SIG-M5 treated with dmso at 0.1 percent for 504 hours (cell line): ENCODE measurements at regions not wholly inside any gene's neighbourhood (a gene's known extent, or its start where the extent isn't known, plus 50 kb on each side); places are given as distances from the start of the nearest gene placed in this dataset.

Experiments
- DNase-seq: peaks from one replicate; lab custom pipeline; 2025; ENCODE audit not compliant: unreplicated experiment; lab: John Stamatoyannopoulos, UW

- peak; percentile 15 for DNase-seq
These were observed 1075.3 kb downstream of the TBC1D22A start for GRCh38 chr22:47837703-47838102.

GRCh38 chr22:47836957-47837356 is 1074.5 kb downstream of the TBC1D22A start:
- DNase-seq = no peak

- no peak for DNase-seq
These were observed 1073.3 kb downstream of the TBC1D22A start for GRCh38 chr22:47835726-47836125.

GRCh38 chr22:47826016-47826415 is 1063.6 kb downstream of the TBC1D22A start:
- DNase-seq = no peak

- no peak for DNase-seq
These were observed 1060.0 kb downstream of the TBC1D22A start for GRCh38 chr22:47822422-47822821.

DNA sequence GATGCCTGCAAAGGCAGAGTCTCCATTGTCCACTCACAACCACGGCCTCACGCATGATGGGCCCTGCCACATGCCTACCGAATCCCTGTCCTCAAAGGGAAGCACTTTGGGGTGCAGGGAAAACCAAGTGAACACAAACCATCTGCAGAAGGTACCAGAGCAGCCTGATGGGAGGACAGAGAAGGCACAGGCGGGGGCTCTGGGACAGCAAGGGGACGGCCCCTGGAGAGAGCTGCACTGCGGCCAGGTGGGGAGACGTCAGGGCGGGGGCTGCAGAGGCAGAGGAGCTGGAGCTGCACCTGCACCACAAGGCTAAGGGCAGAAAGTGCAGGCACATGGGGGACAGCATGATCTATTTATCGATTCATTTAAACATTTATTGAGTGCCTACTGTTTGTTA is 1056.0 kb downstream of the TBC1D22A start:
- DNase-seq = no peak

- DNase-seq = no peak
These were observed 1054.9 kb downstream of the TBC1D22A start for GRCh38 chr22:47817380-47817779.

GRCh38 chr22:47816863-47817210 is 1054.4 kb downstream of the TBC1D22A start:
- no peak for DNase-seq

GRCh38 chr22:47816121-47816862 is 1053.8 kb downstream of the TBC1D22A start:
- DNase-seq = no peak

GRCh38 chr22:47814474-47814873 is 1052.0 kb downstream of the TBC1D22A start:
- no peak for DNase-seq

GRCh38 chr22:47813661-47814060 is 1051.2 kb downstream of the TBC1D22A start:
- no peak for DNase-seq

GRCh38 chr22:47811971-47812370 is 1049.5 kb downstream of the TBC1D22A start:
- DNase-seq = no peak

DNA sequence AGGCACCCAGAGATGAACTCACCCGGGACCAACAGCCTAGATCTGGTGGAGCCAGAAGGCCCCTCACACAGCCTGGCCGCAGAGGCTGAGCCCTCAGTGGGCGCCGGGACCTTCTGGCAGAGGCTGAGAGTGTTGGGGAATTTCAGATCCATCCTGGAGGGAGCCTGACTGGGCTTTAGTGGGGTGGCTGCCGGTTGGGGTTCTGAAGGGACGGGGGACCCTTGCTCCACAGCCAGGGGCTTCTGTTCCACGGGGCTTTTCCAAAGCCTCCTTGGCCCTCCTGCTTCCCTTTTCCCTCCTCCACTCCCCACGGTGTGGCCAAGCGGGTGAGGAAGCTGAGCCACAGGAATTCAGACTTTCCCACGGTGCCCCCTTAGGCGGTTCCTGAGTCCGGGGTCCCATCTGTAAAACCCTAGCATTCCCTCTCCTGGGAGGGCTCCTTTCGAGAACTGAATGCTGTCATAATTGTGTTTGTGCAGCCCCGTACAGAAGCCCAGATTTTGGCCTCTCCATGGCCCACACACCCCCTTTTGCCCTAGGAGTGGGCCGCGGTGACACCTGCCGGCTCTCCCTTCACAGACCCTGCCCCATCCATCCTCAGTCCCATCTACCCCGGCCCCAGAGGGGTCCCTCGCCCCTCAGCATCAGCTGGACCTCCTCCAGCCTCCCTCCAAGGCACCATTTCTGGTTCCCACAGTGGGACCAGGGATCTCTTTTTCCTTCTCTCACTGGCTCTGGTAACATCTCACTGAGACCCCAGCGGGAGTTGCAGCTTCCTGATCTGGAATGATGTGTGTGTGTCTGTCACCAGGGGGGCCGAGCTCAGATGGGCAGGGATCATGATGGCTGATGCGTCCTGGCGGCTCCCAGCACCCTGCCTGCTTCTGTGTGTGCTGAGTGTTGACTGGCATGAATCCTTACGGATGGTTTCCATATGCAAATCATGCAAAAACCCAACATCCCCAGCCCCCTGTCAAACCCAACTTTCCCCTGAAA is 1048.4 kb downstream of the TBC1D22A start:
- no peak for DNase-seq

DNA sequence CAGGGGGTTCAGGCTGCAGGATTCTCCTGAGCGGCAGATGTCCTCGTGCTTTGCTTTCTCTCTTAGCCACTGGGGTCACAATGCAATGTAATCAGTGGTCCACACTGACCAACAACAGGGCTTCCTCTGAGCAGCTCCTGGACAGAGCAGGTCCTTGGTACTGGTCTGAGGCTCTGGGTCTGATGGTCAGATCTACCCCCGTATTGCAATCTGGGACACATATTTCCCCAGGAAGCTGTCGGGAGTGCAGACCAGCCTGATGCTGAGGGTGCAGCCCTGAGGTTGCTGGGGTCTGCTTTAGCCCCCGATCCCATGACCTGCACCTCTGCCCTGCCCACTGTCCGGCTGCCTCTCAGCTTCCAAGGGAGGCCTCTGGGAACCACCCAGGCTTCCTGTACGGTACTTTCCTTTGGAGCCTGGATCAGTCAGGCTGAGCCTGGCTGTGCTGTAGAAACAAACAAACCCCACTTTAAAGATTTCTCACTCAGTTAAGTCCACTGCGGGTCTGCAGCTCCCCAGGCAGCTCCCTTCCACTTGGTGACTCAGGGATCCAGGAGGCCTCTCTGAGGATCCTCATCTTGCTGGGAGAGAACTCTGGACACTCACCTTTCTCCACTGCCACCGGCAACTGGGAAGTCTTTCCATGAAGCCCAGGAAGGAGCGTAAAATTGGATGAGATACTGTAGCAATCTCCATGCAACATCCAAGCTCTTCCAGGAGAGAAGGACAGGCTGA is 1046.6 kb downstream of the TBC1D22A start:
- no peak for DNase-seq

DNA sequence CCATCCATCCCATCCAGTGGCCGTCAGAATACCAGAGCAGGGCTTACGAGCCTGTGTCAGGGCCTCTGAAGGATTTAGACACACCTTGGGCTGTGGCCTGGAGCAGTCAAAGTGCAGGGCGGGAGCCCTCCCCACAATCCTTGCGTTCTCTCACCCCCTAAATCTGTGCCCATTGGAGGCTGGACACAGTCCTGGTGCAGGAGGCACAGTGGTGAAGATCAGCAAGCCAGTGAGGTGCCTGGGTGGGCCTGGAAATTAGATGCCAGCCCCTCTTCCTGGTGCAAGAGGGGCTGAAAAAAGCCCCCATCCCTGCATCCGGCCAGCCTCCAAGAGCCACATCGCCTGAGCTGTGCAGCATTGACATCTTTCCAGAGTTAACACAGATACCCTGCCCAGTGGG is 1045.8 kb downstream of the TBC1D22A start:
- no peak for DNase-seq

GRCh38 chr22:47807506-47807905 is 1045.1 kb downstream of the TBC1D22A start:
- DNase-seq = no peak

DNA sequence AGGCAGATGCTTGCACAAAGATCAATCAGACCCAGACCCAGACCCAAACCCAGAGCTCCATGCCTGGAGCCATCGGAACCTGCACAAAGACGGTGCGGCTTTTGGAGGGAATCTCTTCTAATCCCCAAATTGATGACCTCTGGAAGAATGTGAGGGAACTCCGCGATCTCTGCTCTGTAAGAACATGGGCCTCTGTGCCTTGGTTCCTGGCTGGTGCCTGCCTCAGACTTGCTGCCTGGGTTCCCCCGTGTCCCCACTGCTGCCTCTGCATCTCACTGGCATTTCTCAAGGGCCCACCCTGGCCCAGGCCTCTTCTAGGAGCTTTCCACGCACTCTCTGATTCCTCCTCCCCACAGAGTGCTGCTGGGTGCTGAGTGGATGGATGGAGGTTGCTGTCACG is 1044.4 kb downstream of the TBC1D22A start:
- no peak for DNase-seq

DNA sequence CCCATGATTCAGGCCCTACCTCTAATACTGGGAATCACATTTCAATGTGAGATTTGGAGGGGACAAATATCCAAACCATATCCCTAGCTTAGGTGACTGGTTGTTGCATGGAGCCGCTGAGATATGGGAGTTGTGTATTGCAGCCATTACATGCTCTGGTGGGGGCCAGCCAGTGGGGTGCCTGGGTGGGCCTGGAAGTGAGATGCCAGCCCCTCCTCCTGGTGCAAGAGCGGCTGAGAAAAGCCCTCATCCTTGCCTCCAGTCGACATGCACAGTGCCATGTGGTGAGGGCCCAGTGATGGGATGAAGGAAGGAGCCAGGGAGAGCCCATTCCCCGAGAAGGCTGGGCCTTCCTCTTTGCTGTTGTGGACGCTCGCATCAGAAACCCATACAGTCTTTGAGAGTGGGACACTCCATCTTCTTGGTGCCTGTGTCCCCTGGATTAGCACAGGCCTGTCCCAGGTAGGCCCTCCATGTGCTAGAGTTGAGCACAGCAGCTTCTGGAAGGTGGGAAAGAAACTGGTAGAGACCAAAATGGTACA is 1043.0 kb downstream of the TBC1D22A start:
- DNase-seq = no peak

GRCh38 chr22:47804281-47804680 is 1041.8 kb downstream of the TBC1D22A start:
- DNase-seq = no peak

- no peak for DNase-seq
These were observed 1040.0 kb downstream of the TBC1D22A start for GRCh38 chr22:47802421-47802820.
